Sciatic nerve (tissue), 2 donors: ENCODE measurements at regions not wholly inside any gene's neighbourhood (a gene's known extent, or its start where the extent isn't known, plus 50 kb on each side); places are given as distances from the start of the nearest gene placed in this dataset.
A peak's percentile ranks its signal among the peaks of the same experiment; 100 is the strongest.

Source experiments
- ATAC-seq: fragments of 200-7000 bp; cut with Tn5 transposase; one replicate; pipeline ENCODE4 v1.9.1; 2020; ENCODE audit warnings: mild to moderate bottlenecking, moderate library complexity
- DNase-seq: peaks from one replicate; pipeline ENCODE4 v3.0.0-alpha.2; 2020; ENCODE audit warnings: low spot score
- intact Hi-C: fragments of 100-400 bp; cut with DNase I; formaldehyde crosslinking; loops from one replicate; pipeline ENCODE4 v1.14.2; 2022
- donor health status: DM: no; HTN: no; CAD: no.
- donor health status: DM: no; HTN: no; CAD: no.

DNA sequence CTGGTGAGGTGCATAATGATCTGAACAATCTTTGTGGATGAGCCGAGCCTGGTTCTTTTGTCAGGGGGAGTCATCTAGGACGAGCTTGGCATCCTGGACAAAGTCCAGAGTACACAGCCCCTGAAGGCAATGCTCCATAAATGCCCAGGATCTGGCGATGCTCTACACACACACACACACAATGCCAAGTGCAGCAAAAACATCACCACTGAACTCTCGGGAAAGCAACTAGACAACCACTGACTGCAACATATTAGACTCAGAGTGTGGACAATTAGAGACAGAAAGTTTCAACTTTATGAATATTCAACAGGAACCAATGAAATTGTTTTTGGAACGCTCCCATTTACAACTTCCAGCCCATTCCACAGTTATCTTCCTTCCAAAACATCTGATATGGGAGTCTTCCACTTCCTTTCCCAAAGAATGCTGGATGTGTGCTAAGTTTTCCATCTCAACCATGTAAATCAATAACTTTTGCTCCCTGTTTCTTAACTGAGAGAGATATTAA, 227.6 kb upstream of the ANKRD55 start:
- ATAC-seq (peak; percentile 18), DNase-seq (no peak)
- intact Hi-C loops: no loop called here

DNA sequence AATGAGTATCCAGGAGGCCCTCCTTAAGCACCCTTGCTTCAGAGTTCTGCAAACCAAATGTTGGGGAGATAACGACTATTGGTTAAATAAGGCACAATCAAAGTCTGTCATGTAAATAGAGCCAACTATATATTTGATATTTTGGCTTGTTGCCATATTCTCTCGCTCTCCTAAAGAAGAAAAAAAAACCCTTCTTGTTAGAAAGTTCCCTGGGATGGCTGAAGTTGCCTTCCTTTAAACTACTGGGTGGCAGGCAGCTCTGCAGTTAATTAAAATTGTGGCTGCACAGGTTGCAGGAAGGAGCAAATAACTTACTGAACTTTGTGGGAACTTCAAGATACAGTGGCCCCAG, 227.0 kb upstream of the ANKRD55 start:
- no peak for ATAC-seq
- intact Hi-C loops: no loop called here
- DNase-seq: no peak

DNA sequence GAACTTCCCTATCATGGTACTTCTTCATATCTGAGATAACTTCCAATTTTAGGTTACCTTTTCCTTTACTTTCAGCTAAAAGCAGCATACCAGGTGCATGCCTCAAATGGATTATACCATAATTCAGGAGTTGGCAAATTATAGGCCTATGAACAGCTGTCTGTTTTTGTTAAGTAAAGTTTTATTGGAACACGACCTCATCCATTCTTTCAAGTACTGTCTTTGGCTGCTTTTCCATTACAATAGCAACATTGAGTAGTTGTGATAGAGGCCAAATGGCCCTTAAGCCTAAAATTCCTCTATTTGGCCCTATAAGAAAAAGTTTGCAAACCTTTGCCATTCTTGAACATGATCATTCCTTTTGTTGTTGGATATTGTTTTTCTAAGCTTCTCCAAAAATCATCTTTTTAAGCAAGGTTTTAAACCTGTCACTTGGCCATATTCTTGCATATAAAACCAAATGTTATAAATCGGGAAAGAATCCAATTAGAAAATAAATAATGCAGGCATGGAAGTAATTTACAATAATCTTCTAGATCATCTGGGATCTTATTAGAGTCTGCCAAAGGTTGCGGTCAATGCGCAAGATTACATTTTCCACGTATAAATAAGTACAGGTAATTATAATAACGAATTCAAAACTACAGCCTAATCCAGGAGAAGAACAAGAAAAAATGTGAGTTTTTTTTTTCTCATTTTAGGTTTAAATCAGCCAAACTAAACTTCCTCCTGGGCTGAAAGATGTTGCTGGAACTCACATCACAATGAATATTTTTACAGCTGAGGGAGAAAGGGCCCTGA, 226.5 kb upstream of the ANKRD55 start:
- peak; percentile 37 for ATAC-seq
- DNase-seq: no peak
- intact Hi-C loops: no loop called here

DNA sequence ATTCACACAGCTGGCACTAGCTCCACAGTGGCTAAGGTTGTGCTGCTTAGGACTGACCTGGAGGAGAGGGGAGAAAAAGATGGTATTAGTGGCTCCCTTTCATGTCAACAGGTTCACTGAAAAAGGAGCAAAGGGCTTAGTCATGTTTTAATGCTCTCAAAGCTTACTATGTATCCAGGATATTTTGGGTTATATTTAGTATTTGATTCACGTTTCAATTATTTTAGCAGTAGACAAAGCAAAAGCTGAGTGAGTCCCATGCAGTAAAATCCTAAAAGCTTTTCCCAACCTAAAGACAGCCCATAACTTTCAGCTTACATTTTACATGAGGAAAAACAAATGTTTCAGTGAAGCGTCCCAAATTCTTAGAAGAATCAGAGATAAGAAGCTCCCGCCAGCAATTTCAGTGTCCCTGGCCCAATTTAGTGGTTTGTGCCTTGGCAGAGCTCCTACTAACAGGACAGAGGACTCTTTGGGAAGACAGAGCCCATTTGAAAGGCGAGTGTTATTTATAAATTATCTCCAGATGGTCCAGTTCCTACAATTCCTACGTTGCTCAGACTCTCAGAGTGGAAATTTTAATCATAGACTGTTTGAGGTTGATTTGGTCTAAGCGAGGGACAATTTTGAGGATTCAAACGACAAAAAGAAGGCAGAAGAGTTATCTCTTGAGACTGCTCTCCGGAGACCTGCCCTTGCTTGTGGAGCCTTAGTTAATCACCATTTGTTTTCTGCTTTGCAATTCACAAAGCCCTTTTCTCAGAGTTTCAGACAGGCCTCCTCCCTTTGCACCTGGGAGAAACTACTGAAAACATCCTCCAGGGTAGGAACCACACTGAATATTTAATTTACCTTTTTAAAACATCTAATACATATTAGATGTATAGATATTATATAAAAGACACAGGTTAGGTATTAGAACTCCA, 225.0 kb upstream of the ANKRD55 start:
- no peak for DNase-seq
- intact Hi-C loops: no loop called here
- ATAC-seq: peak; percentile 93

DNA sequence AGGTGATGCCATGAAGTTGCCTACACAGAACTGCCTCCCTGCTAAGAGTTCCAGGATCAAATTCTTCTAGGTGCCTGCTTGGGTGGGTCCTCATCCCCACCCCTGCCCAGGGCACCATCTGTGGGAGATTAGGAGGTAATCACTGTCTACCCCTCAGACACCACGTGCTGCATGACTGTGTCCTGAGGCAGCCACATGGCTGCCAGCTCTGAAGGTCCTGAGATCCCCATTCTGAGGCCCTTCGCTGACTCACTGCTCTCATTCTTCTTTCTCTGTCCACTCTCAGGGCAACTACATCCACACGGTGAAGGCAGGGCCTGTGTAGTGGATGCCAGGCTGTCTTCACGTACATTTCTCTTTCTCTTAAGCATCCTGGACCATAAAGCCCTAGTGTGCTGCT, 222.9 kb upstream of the ANKRD55 start:
- ATAC-seq (no peak), DNase-seq (no peak)
- intact Hi-C loops: no loop called here

DNA sequence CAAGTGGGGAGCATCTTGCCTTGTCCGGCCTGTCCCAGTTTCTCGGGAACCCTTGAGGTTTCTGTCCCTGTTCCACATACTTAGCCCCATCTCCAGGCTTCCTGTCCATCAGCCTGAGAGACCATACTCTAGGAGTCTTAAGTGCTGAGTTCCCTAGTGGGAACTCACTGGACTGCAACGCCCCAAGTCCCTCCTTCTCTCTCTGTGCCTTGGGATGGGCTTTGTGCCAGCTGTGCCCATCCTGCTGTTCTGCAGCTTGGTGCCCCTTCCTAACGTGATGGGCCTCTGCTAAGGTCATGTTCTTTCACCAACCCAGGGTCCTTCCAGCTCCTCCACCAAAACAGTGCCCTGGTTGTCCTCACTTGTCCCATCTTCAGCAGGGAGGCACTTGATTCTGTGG, 222.3 kb upstream of the ANKRD55 start:
- intact Hi-C loops: no loop called here
- DNase-seq: no peak

DNA sequence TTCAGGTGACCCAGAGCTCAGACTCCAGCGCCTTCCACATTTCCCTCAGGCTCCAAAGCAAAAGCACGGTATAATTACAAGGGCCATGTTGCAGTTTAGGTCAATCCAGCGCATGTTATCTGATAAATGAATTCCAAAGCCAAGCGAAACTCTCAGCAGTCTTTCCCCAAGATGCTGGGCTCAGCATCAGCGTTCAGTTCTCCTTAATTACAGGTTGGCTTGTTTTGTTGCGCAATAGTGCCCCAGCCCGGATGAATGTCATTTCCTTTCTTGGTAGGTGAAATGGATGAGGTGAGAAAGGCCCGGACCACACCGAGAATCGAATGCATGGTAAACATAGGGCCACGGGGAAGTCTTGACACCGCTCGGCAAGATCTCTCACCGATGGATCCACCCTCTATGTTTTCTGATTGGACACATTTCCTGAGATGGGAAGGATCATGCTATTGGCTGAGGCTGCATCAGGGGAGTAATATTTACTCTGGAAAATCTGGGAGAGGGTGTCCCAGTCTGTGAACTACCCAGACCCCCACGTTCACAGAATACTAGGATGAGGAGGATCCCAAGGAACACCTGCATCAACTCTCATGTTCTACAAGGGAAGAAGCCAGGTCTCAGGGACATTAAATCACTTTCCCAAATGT, 221.2 kb upstream of the ANKRD55 start:
- ATAC-seq (no peak), DNase-seq (no peak)
- intact Hi-C loops: no loop called here

More for the DNA sequence above, 222.3 kb upstream of the ANKRD55 start:
- ATAC-seq: no peak

DNA sequence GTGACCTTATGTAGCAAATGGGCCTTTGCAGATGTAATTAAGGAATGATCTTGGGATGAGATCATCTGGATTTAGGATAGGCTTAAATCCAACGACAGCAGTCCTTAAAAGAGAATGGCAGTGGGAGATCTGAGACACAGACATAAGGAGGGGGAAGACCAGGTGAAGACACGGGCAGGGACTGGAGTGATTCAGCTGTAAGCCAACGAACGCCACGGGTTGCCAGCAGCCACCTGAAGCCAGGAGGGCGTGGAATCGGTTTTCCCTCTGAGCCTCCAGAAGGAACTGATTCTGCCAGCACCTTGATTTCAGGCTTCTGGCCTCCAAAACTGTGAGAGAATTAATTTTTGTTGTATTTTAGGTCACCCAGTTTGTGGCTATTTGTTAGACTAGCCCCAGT, 218.6 kb upstream of the ANKRD55 start:
- DNase-seq (no peak), ATAC-seq (no peak)
- intact Hi-C loops: no loop called here

DNA sequence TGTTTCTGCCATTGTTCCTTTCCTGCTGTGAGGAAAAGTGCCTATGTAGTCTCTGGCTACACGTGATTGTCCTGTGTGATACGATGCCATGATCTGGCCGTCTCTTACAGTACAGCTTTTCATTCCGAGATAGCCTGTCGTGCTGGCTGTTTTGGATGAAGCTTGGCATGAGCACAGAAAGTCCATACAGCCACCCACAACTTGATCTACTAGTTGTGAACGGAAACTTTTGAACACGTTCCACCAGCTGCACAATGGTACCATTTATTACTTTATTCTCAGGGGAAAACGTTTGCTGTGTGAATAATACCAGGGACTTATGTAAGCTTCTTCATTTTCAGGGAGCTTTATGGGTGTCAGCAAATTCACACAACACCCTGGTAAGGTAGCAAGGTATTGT, 217.6 kb upstream of the ANKRD55 start:
- DNase-seq (no peak), ATAC-seq (peak; percentile 66)
- intact Hi-C loops: no loop called here

DNA sequence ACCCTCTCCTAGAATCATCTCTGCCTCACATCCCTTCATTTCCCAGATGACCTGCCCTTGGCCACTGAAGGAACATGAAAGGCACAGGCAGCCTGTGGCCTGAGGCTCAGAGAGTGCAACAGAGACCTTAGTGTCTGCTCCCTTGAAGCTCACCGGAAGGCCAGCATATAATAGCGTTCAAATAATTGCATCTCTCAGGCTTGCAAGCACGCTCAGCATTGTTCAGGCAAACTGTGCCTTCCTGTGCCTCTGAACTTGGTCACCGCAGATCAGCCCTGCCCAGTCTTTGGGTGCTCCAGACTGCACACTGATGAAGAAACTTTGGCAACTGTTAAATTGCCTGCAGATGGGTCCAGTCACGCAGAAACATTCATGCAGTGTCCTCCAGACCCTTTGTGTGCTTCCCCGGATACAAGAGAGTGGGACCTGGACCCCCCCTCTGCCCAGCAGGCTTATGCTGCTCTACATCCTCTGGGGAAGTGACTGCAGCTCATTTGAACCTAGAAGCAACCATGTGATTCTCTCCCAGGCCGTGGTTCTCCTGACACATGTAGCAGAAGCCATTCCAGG, 216.0 kb upstream of the ANKRD55 start:
- ATAC-seq (no peak), DNase-seq (no peak)
- intact Hi-C loops: no loop called here

DNA sequence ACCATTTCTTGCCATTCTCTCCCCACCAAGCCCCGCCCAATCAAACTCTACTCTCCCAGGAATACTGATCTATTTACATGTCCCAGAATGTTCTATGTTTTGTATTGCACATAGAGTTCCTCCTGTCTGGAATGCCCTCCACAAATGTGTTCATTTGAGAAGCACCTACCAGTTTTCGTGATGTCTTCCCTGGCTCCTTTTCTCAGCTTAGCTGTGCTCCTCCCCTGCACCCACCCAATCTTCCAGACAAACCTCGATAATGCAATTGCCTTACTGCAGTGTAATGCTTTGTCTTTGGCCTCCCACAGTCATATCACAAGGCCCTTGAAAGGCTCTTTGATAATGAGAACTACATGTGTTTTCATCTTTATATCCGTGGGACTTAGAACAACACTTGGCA, 214.5 kb upstream of the ANKRD55 start:
- ATAC-seq: no peak
- intact Hi-C loops: no loop called here

DNA sequence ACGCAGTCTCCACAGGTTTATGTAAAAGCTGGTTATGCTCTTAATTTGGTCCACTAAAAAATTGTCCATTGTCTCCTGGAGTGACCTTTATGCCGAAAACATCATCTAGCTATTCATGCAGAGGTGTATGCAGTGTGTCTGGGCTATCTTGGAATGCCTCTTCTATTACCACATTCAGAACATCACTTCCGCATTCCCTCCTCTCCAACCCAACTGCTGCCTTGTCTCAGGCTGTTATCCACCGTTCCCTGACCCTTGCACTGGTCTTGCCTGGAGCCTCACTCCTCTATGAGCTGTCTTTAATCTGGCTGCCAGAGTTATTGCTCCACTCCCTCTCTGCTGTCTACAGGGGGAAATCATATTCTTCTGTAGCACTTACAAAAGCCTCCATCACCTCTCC, 214.1 kb upstream of the ANKRD55 start:
- intact Hi-C loops: no loop called here
- peak; percentile 88 for ATAC-seq
- no peak for DNase-seq

More for the DNA sequence above, 214.5 kb upstream of the ANKRD55 start:
- DNase-seq: no peak

DNA sequence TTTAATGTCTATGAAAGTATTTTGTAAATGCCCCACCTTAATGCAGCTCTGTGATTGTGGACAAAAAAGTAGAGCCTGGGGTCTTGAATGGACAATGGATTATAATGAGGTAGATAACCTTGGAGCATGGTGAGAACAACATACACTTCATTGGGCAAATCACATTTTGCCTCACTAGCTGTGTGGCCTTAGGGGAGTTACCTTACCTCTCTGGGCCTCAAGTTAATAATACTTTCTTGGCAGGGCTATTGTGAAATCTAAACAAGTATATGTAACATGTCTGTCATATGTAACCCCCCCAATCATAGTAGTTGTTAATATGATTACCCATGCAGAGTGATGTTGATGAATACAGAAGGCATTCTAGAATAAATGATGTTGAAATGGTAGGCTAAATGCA, 213.6 kb upstream of the ANKRD55 start:
- no peak for DNase-seq
- intact Hi-C loops: no loop called here
- no peak for ATAC-seq

DNA sequence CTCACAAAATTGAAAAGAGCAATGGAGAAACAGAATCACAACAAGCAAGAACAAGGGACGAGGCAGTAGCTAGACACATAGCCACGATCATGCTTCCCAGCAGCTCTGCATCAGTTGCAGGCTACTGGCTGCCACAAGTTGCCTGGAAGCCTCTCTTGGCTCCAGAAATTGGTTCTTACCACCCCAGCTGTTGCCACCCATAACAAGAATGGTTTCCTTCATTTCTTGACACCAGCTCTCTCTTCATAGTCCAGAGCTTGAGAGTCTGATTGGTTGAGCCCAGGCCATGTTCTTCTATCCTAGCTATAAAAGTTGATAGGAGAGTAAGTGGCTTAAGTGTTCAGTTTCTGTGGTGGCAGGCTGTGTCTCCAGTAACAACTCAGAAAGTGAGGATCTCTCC, 210.7 kb upstream of the ANKRD55 start:
- ATAC-seq (no peak), DNase-seq (no peak)
- intact Hi-C loops: no loop called here

DNA sequence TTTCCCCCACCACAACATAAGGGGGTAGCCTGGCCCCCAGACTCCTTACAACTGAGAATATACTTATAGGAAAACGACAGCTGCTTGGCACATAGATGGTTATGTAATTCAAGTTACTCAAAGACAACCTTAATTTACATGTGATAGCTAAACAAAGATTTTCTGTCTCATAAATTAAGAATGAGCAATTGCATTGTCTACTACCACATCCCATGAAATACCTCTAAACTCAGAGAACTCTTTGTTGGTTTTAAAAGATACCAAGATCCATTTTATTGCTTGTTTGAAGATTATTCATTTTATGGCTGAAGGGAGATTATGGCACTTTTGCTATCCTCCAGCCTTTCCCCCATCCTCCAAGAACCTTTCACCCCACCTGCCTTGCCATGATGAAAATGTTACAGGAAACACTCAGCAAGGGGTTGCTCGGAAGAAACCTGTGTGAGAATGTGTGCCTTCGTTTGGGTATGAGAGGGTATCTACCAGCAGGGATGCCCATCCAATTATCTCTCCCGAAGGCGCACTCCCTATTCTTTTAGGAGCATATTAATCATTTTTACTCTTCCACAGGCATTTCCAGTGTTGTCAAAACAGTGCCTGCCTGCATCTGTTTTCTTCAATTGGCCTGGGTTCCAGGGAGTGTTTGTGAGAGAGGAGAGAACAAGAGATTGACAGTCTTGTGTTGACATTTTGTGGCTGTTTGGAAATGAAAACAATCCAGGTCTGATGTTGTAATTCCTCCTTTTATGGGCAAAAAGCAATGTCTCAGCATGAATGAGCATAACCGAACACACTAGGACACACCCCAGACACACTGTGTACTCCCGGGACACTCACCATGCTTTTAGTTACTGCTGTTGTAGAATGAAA, 208.0 kb upstream of the ANKRD55 start:
- intact Hi-C loops: no loop called here
- DNase-seq: no peak
- peak; percentile 96 for ATAC-seq

DNA sequence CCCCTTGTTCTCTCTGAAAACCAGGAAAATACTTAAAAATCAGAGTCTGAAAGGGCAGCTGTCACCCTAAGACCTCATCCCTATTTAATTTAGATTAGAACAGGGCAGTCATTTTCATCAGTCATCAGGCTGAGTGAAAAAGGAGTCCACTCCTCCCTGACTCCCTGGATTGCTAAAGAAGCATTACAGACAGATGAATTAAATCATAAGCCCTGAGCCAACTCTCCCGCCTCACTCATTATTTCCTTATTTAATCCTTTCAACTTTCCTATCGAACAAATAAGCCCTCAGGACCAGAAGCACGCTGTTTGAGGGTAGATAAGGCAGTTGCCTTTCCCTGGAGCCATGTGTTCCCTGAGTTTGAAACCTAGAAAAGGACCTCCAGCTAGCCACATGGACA, 201.9 kb upstream of the ANKRD55 start:
- no peak for ATAC-seq
- intact Hi-C loops: no loop called here
- DNase-seq: no peak

DNA sequence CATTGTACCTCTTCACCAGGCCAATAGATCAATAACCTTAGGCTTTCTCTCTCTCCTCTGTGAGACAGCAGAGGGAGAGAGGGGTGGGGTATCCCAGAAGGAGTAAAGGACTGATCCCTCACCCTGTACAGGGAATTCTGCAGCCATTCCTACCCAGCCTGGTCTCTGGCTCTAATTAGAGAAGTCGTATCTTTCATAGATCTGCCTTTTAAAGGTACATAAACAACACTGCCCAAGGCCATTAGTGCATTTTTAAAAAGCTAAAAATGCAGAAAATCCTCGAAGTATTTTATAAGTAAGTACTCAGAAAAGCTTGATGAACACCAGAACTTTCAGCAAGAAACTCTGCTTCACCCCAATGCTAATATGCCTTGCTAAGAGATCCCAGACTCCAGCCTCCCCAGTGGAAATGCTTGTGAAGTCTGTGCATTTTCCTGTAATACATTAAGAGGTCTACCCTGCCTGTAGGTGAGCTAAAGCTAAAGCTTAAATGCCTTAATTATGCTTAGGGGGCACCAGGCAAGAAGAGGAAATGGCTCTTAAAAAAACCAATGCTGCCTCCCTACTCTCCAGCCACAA, 200.0 kb upstream of the ANKRD55 start:
- intact Hi-C loops: no loop called here
- ATAC-seq: no peak
- no peak for DNase-seq

DNA sequence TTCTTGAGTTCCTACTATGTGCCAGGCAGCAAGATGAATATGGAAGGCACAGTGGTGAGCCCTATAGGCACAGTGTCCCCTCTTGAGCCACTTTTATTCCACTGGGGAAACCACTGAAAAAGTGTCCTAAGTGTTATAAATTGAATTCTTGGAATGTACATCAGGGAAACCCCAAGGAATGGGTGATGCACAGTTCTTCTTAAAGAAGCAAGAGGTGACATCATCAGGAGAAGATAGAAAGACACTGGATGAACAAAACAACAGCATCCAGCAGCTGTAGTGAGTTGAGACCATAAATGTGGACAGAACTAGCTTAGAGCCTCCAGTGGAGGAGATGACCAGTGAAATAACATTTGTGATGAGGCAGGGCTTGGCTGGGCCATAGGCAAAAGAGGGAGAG, 199.2 kb upstream of the ANKRD55 start:
- intact Hi-C loops: no loop called here
- DNase-seq: no peak
- no peak for ATAC-seq
